Esophagus squamous epithelium (tissue), 4 donors: ENCODE measurements at regions not wholly inside any gene's neighbourhood (a gene's known extent, or its start where the extent isn't known, plus 50 kb on each side); places are given as distances from the start of the nearest gene placed in this dataset.

Experiments used
- CTCF ChIP-seq, 6 experiments: fragments of 450-650 bp in 4 of 6; fragments of 200-600 bp in 2 of 6; sonication (generic) in 2 of 6; IDR thresholded peaks; one replicate each; pipeline ENCODE4 v1.5.1; 2016 to 2019; ENCODE audit warnings: antibody characterized with exemption in 6 of 6, mild to moderate bottlenecking in 4 of 6, moderate library complexity in 4 of 6
- POLR2A ChIP-seq, 4 donors: fragments of 450-650 bp; IDR thresholded peaks; one replicate each; pipeline ENCODE4 v1.6.1; 2017; ENCODE audit warnings: antibody characterized with exemption in 4 of 4, mild to moderate bottlenecking in 4 of 4, moderate library complexity in 3 of 4

GRCh38 chr10:124321433-124322089, 97.2 kb downstream of the OAT start:
- TF ChIP-seq CTCF (IDR thresholded peaks at IDR 0.05) (no peak), POLR2A (IDR thresholded peaks at IDR 0.05) (no peak)
